SK-N-MC (cell line): ENCODE measurements at regions not wholly inside any gene's neighbourhood (a gene's known extent, or its start where the extent isn't known, plus 50 kb on each side); places are given as distances from the start of the nearest gene placed in this dataset.

Source experiments
- DNase-seq: peaks from one replicate; pipeline ENCODE4 v3.0.0-alpha.2; 2011; ENCODE audit warnings: low read depth, low spot score
- H3K27ac ChIP-seq: fragments of 200-600 bp; sonication (generic); 2 replicates; pipeline ENCODE4 v1.5.1; 2016; ENCODE audit warnings: mixed run types
- H3K36me3 ChIP-seq: fragments of 200-600 bp; sonication (generic); 2 replicates; pipeline ENCODE4 v1.6.1; 2017; ENCODE audit warnings: antibody characterized with exemption, low read length, mixed read lengths; ENCODE audit not compliant: insufficient read depth
- H3K4me3 ChIP-seq: fragments of 200-600 bp; sonication (generic); 2 replicates; pipeline ENCODE4 v1.5.1; 2016
- H3K9ac ChIP-seq: fragments of 200-600 bp; sonication (generic); 2 replicates; pipeline ENCODE4 v1.8.0; 2017; ENCODE audit warnings: mixed run types, mixed read lengths; ENCODE audit not compliant: insufficient read length
- H3K9me3 ChIP-seq: fragments of 200-600 bp; sonication (generic); 2 replicates; pipeline ENCODE4 v1.6.1; 2017; ENCODE audit warnings: low read depth, mild to moderate bottlenecking, antibody characterized with exemption, low read length, moderate library complexity, mixed read lengths
- EZH2 ChIP-seq: fragments of 200-600 bp; sonication (generic); IDR thresholded peaks from one replicate; pipeline ENCODE4 v1.6.1; 2017; ENCODE audit warnings: antibody characterized with exemption
- FOXP2 ChIP-seq: optimal IDR thresholded peaks from 2 replicates; pipeline ENCODE3; 2011; ENCODE audit warnings: mild to moderate bottlenecking, moderate library complexity; ENCODE audit not compliant: insufficient read depth; ENCODE audit errors: extremely low read length, control extremely low read depth
- POLR2AphosphoS5 ChIP-seq: IDR thresholded peaks from 2 replicates; pipeline ENCODE4 v1.6.1; 2012; ENCODE audit warnings: mild to moderate bottlenecking, low read depth, low read length, borderline replicate concordance

- Histone ChIP-seq H3K9me3 (no peaks in the 10 kb centered on the region), H3K4me3 (no peak overlapping the region), H3K27ac (no peak overlapping the region), H3K36me3 (no peaks in the 10 kb centered on the region), H3K9ac (no peak overlapping the region)
- TF ChIP-seq POLR2AphosphoS5 = no peak
- TF ChIP-seq FOXP2 = no peak
- TF ChIP-seq EZH2 = no peak
- DNase-seq = no peak
Observed at GRCh38 chr17:27240802-27241155, 53.1 kb upstream of the WSB1 start.

DNA sequence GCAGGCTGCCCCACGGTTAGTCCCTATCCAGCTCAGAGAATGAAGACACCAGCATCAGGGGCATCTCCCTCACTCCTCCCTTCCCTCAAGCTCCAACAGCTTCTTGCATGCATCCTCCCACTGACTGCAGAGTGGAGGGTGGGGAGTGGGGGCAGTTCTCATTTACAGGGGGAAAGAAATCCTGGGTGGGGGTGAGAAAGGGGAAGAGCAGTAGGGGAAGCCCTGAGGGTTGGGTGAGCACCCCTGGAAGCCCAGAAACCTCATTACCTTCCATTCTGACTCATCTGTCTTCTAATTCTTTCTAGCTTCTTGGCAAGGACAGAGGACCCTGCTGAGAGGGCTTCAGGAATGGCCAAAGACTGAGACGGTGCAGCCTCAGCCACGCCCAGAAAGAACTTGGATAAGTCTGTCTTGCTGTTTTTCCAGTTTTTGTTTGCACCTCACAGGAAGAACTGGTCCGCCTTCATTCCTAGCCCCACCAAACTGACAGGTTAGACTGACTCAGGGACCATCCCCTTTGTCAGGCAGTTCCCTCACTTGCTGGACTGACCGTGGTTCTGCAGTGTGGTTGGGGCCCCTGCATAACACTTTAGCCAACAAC, 52.5 kb upstream of the WSB1 start:
- no peak for DNase-seq

DNA sequence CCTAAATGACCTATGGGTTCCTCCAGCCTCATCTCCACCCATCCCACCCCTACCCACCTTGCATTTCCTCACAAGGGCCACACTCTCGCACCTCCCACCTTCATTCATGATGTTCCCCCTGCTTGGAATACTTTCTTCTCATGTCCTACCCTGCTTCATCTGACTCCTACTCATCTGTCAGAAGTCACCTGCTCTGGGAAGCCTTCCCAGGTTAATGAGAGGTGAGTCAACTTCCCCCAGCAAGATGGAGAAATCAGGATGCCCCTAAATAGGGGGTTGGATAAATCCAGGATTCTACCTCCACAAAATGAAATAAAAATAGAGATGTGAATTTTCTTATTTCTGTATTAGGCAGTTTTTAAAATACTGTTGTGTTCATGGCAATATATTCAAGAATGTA, 51.0 kb upstream of the WSB1 start:
- Histone ChIP-seq H3K4me3 (no peak overlapping the region), H3K27ac (peak overlapping the region; percentile 99), H3K9me3 (no peaks in the 10 kb centered on the region), H3K9ac (no peak overlapping the region), H3K36me3 (no peaks in the 10 kb centered on the region)
- no peak for TF ChIP-seq POLR2AphosphoS5
- TF ChIP-seq EZH2 = no peak
- no peak for TF ChIP-seq FOXP2
- no peak for DNase-seq

More for the DNA sequence above, 52.5 kb upstream of the WSB1 start:
- Histone ChIP-seq H3K9me3 (no peaks in the 10 kb centered on the region), H3K36me3 (no peaks in the 10 kb centered on the region), H3K27ac (0 out of 2 replicates have a peak overlapping the region, but pooled peaks have one; percentile 19), H3K4me3 (no peak overlapping the region), H3K9ac (no peak overlapping the region)
- TF ChIP-seq FOXP2 = no peak
- TF ChIP-seq POLR2AphosphoS5 = no peak
- TF ChIP-seq EZH2 = no peak

- peak overlapping the region; percentile 46 for H3K9ac ChIP-seq
- 0 out of 2 replicates have a peak overlapping the region, but pooled peaks have one; percentile 75 for H3K4me3 ChIP-seq
- no peak for DNase-seq
- peak overlapping the region; percentile 99 for H3K27ac ChIP-seq
- H3K36me3 ChIP-seq = no peaks in the 10 kb centered on the region
- no peaks in the 10 kb centered on the region for H3K9me3 ChIP-seq
- TF ChIP-seq EZH2 (no peak), POLR2AphosphoS5 (no peak), FOXP2 (no peak)
Observed at GRCh38 chr17:27244011-27244410, 49.9 kb upstream of the WSB1 start.
